VCaP (cell line): ENCODE measurements at regions not wholly inside any gene's neighbourhood (a gene's known extent, or its start where the extent isn't known, plus 50 kb on each side); places are given as distances from the start of the nearest gene placed in this dataset.

Source experiments
- H3K27ac ChIP-seq: fragments of 450-650 bp; 2 replicates; pipeline ENCODE4 v1.5.1; 2017
- TF ChIP-seq, protein P1 (sequence below): fragments of 450-650 bp; conservative IDR thresholded peaks from 2 replicates; pipeline ENCODE4 v1.5.1; 2017; ENCODE audit warnings: mild to moderate bottlenecking, moderate library complexity

DNA sequence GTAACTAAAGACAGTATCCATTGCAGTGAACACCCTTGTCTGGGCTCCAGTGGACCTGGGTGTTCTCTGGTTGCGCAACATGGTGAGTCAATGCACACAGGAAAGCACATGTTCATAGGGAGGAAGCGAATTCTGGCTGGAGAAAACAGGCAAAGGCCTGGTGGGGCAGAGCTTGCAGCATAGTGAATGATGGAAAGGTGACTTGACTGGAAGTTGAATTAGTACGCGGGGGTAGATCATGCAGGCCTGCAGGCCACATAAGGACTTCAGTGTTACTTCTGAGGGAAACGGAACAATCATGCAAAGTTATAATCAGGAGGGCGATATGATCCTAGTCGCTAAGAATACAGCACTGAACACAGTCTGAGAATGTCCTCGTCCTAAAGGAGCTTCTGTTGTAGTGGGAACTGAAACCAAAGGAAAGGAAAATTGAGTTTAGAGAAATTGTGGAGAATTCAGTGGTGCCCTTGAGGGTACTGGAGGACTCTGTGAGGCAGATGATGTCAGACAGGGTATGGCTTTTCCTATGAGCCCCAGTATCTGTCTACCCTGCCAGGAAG, 71.9 kb upstream of the RANBP3L start:
- TF ChIP-seq, protein P1, sequence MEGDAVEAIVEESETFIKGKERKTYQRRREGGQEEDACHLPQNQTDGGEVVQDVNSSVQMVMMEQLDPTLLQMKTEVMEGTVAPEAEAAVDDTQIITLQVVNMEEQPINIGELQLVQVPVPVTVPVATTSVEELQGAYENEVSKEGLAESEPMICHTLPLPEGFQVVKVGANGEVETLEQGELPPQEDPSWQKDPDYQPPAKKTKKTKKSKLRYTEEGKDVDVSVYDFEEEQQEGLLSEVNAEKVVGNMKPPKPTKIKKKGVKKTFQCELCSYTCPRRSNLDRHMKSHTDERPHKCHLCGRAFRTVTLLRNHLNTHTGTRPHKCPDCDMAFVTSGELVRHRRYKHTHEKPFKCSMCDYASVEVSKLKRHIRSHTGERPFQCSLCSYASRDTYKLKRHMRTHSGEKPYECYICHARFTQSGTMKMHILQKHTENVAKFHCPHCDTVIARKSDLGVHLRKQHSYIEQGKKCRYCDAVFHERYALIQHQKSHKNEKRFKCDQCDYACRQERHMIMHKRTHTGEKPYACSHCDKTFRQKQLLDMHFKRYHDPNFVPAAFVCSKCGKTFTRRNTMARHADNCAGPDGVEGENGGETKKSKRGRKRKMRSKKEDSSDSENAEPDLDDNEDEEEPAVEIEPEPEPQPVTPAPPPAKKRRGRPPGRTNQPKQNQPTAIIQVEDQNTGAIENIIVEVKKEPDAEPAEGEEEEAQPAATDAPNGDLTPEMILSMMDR: no peak
- H3K27ac ChIP-seq: no peak overlapping the region

DNA sequence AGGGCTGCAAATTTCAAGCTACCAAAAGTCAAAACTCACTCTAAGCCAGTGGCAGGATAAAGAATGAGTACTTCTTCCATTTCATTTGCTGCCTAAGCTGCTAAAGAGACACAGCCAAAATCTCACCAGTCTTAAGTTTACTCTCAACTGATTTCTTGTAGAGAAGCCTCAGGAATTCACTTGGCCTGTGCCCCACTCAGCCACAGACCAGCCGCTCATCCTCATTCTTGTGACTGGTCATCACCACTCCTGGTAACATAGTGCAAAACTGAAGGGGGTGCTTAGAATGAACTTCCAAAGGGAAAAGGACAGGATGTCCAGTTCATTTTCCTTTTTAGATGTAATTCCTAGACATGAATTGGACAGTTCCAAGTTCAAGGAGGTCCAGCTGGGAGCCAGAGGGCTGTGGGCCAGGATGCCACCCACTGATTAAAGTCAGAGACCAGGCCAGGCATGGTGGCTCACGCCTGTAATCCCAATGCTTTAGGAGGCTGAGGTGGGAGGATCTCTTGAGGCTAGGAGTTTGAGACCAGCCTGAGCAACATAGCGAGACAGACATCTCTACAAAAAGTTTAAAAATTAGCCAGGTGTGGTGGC, 72.7 kb upstream of the RANBP3L start:
- TF ChIP-seq, protein P1: no peak

DNA sequence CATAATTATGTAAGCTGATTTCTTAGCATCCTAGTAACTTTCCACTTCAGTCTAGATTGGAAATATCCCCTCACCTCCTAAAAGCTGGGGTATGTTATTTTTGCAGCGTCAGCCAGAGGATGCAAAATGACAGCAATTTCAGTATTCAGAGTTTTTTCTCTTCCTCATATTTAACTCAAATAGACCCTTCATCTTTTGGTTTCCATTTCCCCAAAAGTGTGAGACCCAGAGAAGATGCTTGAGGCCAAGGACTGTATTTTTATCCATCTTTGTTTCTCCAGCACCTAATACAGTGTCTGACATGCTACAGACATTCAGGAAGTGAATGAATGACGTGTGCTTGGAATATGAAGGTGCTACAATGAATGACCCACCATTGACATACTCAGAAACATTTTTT, 75.5 kb upstream of the RANBP3L start:
- H3K27ac ChIP-seq: no peak overlapping the region
- TF ChIP-seq, protein P1: no peak

More for the DNA sequence above, 72.7 kb upstream of the RANBP3L start:
- no peak overlapping the region for H3K27ac ChIP-seq

DNA sequence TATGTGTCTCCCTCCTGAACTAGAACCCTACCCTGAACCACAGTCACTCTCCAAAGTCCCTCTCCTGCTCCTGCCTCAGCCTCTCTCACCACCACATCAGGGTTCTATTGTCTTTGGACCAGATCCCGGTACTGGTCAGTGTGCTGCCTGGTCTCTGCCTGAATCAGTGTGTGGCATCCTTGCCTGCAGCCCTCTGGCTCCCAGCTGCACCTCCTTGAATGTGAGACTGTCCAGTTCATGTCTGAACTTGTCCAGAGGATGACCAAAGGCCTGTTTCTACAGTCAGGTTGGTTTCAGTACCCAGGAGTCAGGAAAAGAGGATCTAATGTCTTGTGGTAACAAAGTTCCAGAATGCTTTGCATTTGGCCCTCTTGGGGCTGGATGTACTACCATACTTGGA, 76.8 kb upstream of the RANBP3L start:
- H3K27ac ChIP-seq: no peak overlapping the region
- TF ChIP-seq, protein P1: no peak

DNA sequence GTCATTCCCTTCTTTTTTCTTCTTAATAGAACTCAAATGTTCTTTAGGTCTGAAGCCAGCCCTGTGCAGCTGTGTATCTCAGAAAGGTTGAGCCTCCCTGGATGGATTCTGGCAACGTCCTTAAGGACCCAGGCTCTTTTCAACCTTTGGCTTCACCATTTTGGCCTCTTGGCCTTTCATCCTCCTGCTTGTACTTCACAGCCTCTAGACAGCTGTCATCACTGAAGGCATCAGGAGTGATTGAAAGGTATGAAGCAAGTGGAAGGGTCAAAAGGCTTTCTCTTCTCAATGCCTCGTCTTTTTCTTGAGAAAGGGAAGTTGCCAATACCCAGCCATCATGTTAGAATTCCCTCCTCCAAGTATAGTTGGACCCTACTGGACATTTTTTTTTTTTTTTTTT, 81.2 kb upstream of the RANBP3L start:
- TF ChIP-seq, protein P1: no peak
- no peak overlapping the region for H3K27ac ChIP-seq

DNA sequence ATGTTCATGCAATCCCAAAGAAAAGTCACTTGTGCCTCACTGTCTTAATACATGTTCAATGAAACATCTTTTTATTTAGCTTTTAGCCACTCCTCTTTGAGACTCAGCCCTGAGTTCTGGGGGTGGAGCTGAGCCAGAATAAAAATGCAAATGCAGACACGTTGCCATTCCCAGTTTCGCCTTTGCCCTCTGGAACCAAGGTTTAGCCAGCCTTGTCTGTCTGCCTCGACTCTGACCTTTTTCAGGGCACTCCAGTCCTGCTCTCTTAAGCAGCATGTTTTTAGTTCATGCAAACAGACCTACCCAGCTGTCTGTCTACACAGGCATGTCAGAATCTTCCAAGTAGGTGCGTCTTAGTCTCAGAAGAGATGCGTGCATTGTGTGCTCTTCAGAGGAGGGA, 82.2 kb upstream of the RANBP3L start:
- H3K27ac ChIP-seq: no peak overlapping the region
- TF ChIP-seq, protein P1: no peak

DNA sequence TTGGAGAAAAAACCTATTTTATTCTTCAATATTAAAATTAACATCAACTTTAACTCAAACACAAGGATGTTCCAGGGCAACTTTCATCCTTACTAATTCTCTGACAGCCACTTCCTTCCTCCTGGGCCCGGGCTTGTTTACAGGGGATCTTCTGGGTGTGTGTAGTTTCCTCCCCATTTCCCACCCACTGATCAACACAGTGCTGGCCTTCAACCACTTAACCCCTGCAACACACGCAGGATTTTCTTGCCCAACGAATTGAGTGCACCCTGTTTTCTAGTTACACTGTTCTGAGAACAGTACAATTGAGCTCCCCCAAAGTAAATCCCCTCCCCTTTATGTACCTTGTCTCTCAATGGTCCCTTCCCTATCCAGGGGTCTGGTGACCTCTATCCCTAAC, 83.1 kb upstream of the RANBP3L start:
- TF ChIP-seq, protein P1: no peak
- H3K27ac ChIP-seq: no peak overlapping the region
